H1 (cell line): ENCODE measurements at regions not wholly inside any gene's neighbourhood (a gene's known extent, or its start where the extent isn't known, plus 50 kb on each side); places are given as distances from the start of the nearest gene placed in this dataset.
A peak's percentile ranks its signal among the peaks of the same experiment; 100 is the strongest.
"Not testable (repeated sequence)": the region's sequence is repeated elsewhere in the genome, so short reads cannot be mapped to it uniquely, and the experiment has no call there.

ENCODE experiments used
- CTCF ChIA-PET: fragments of 300-600 bp; sonication (Branson Sonifier 250); formaldehyde crosslinking; loops from one replicate; lab custom pipeline; 2021; ENCODE audit not compliant: partially characterized antibody; lab: Charles Lee
- POLR2A ChIA-PET: fragments of 300-600 bp; sonication (Branson Sonifier 250); formaldehyde crosslinking; loops from one replicate; lab custom pipeline; 2021; ENCODE audit warnings: inconsistent platforms; ENCODE audit not compliant: partially characterized antibody; lab: Charles Lee
- DNase-seq, 2 experiments: peaks; one replicate each; pipeline versions ENCODE4 v3.0.0 to v3.0.0-alpha.2; 2010 to 2022; ENCODE audit warnings: low spot score in 2 of 2, low read depth in 1 of 2, mixed read lengths in 1 of 2
- FAIRE-seq: peaks from 2 replicates; lab custom pipeline; 2011; peaks lifted over from hg19 to GRCh38; lab: Jason Lieb, UNC
- H2AFZ ChIP-seq: 2 replicates; pipeline ENCODE4 v1.8.1; 2012; ENCODE audit warnings: low read length, inconsistent platforms
- H2AK5ac ChIP-seq: 2 replicates; pipeline ENCODE4 v1.6.1; 2013; ENCODE audit warnings: low read depth, low read length
- H2BK120ac ChIP-seq: replicated peaks from 2 replicates; pipeline ENCODE3; 2013; ENCODE audit warnings: low read depth, low read length, inconsistent platforms
- H2BK12ac ChIP-seq: 2 replicates; pipeline ENCODE4 v1.6.1; 2013; ENCODE audit warnings: low read depth, low read length
- H2BK15ac ChIP-seq: 2 replicates; pipeline ENCODE4 v1.6.1; 2013; ENCODE audit warnings: low read length
- H2BK20ac ChIP-seq: 2 replicates; pipeline ENCODE4 v1.6.1; 2013; ENCODE audit warnings: low read length
- H2BK5ac ChIP-seq: 2 replicates; pipeline ENCODE4 v1.6.1; 2013; ENCODE audit warnings: low read depth, low read length
- H3K14ac ChIP-seq: 2 replicates; pipeline ENCODE4 v1.6.1; 2013; ENCODE audit warnings: inconsistent platforms; ENCODE audit not compliant: insufficient read length
- H3K18ac ChIP-seq: 2 replicates; pipeline ENCODE4 v1.6.1; 2013; ENCODE audit warnings: low read length; ENCODE audit errors: extremely low read depth
- H3K23ac ChIP-seq: 2 replicates; pipeline ENCODE4 v1.6.1; 2013; ENCODE audit warnings: inconsistent platforms; ENCODE audit not compliant: insufficient read length
- H3K23me2 ChIP-seq: 2 replicates; pipeline ENCODE4 v1.6.1; 2013; ENCODE audit warnings: low read depth, low read length
- H3K27ac ChIP-seq: 2 replicates; pipeline ENCODE4 v1.6.1; 2011; ENCODE audit warnings: low read depth, low read length, inconsistent platforms
- H3K27me3 ChIP-seq, 4 experiments: replicated peaks in 1 of 4; 1 replicate in 1 of 4; 2 replicates in 3 of 4; pipeline versions ENCODE4 v1.6.1 to v1.8.1; 2011 to 2013; ENCODE audit warnings: low read length in 3 of 4, mild to moderate bottlenecking in 3 of 4, inconsistent platforms in 2 of 4, mixed read lengths in 2 of 4, moderate library complexity in 1 of 4; ENCODE audit not compliant: control insufficient read depth in 3 of 4, insufficient read depth in 3 of 4; ENCODE audit errors: extremely low read depth in 1 of 4
- H3K36me3 ChIP-seq, 4 experiments: 2 replicates each; pipeline versions ENCODE4 v1.6.1 to v1.8.1; 2011 to 2013; ENCODE audit warnings: mild to moderate bottlenecking in 4 of 4, low read length in 3 of 4, moderate library complexity in 2 of 4, control low read depth in 1 of 4, inconsistent platforms in 1 of 4; ENCODE audit not compliant: insufficient read depth in 4 of 4, control insufficient read depth in 2 of 4
- H3K4ac ChIP-seq: replicated peaks from 2 replicates; pipeline ENCODE3; 2013; ENCODE audit warnings: low read length, low read depth, mixed read lengths, inconsistent platforms; ENCODE audit not compliant: insufficient read length
- H3K4me1 ChIP-seq, 4 experiments: replicated peaks in 1 of 4; 1 replicate in 1 of 4; 2 replicates in 3 of 4; pipeline versions ENCODE4 v1.6.1 to v1.8.1; 2011 to 2013; ENCODE audit warnings: low read length in 3 of 4, inconsistent platforms in 2 of 4, mixed read lengths in 1 of 4; ENCODE audit not compliant: insufficient read depth in 4 of 4, control insufficient read depth in 3 of 4
- H3K4me2 ChIP-seq, 2 experiments: 2 replicates each; pipeline versions ENCODE4 v1.6.1 to v1.8.1; 2011 to 2013; ENCODE audit warnings: low read depth in 2 of 2, low read length in 2 of 2, control low read depth in 1 of 2, inconsistent platforms in 1 of 2, mild to moderate bottlenecking in 1 of 2; ENCODE audit not compliant: insufficient read depth in 1 of 2
- H3K4me3 ChIP-seq, 4 experiments: fragments of 200-600, 300-600 bp in 1 of 4; sonication (generic), shearing (Covaris generic), sonication (Bioruptor Twin) in 1 of 4; 2 replicates each; pipeline versions ENCODE4 v1.5.1 to v1.8.1; 2011 to 2016; ENCODE audit warnings: low read length in 4 of 4, low read depth in 3 of 4, control low read depth in 2 of 4, inconsistent platforms in 2 of 4, mild to moderate bottlenecking in 2 of 4, mixed read lengths in 1 of 4, moderate library complexity in 1 of 4; ENCODE audit not compliant: insufficient read depth in 2 of 4; ENCODE audit errors: extremely low read depth in 1 of 4
- H3K56ac ChIP-seq: replicated peaks from 2 replicates; pipeline ENCODE3; 2013; ENCODE audit warnings: low read depth, mild to moderate bottlenecking, mixed read lengths, low read length, inconsistent platforms; ENCODE audit not compliant: insufficient read length
- H3K79me1 ChIP-seq: 2 replicates; pipeline ENCODE4 v1.6.1; 2013; ENCODE audit warnings: low read depth, low read length, control low read depth
- H3K79me2 ChIP-seq, 2 experiments: 2 replicates each; pipeline versions ENCODE4 v1.6.1 to v1.8.1; 2012 to 2013; ENCODE audit warnings: low read length in 2 of 2, mild to moderate bottlenecking in 2 of 2, inconsistent platforms in 1 of 2; ENCODE audit not compliant: insufficient read depth in 2 of 2, control insufficient read depth in 1 of 2
- H3K9ac ChIP-seq, 4 experiments: replicated peaks in 1 of 4; 1 replicate in 1 of 4; 2 replicates in 3 of 4; pipeline versions ENCODE4 v1.6.1 to v1.8.1; 2011 to 2013; ENCODE audit warnings: low read depth in 3 of 4, low read length in 3 of 4, control low read depth in 2 of 4, mild to moderate bottlenecking in 2 of 4, moderate library complexity in 2 of 4, inconsistent platforms in 1 of 4; ENCODE audit errors: extremely low read depth in 1 of 4
- H3K9me3 ChIP-seq, 2 experiments: 2 replicates each; pipeline versions ENCODE4 v1.6.1 to v1.8.1; 2012 to 2013; ENCODE audit warnings: mild to moderate bottlenecking in 2 of 2, moderate library complexity in 2 of 2, control low read depth in 1 of 2, inconsistent platforms in 1 of 2, low read depth in 1 of 2, low read length in 1 of 2, mixed read lengths in 1 of 2; ENCODE audit not compliant: insufficient read depth in 2 of 2
- H4K20me1 ChIP-seq, 2 experiments: replicated peaks in 1 of 2; 2 replicates each; pipeline versions ENCODE3 to v1.8.1; 2011 to 2013; ENCODE audit warnings: inconsistent platforms in 2 of 2, low read length in 2 of 2, mild to moderate bottlenecking in 1 of 2; ENCODE audit not compliant: insufficient read depth in 2 of 2, control insufficient read depth in 1 of 2
- H4K5ac ChIP-seq: 2 replicates; pipeline ENCODE4 v1.6.1; 2013; ENCODE audit warnings: low read length, low read depth, mixed read lengths, inconsistent platforms; ENCODE audit not compliant: insufficient read length
- H4K8ac ChIP-seq: 2 replicates; pipeline ENCODE4 v1.8.0; 2013; ENCODE audit warnings: mild to moderate bottlenecking, moderate library complexity, low read length, inconsistent platforms; ENCODE audit not compliant: insufficient read depth; ENCODE audit errors: extremely low read depth
- H4K91ac ChIP-seq: replicated peaks from 2 replicates; pipeline ENCODE3; 2013; ENCODE audit warnings: low read length, mixed read lengths, inconsistent platforms; ENCODE audit not compliant: insufficient read length
- WGBS, 2 experiments: shearing (Covaris generic) in 1 of 2; methylation state at CpG; one replicate each; pipeline versions ENCODE4 v1.1.6 to v1.1.7; 2013 to 2015; ENCODE audit warnings: low lambda C conversion rate in 2 of 2, mixed read lengths in 2 of 2, inconsistent platforms in 1 of 2, low coverage in 1 of 2, missing lambda C conversion rate in 1 of 2; ENCODE audit not compliant: insufficient replicate concordance in 2 of 2, insufficient coverage in 1 of 2, insufficient read length in 1 of 2; ENCODE audit errors: extremely low coverage in 1 of 2, missing lambda C conversion rate in 1 of 2; 5-methylcytosine and 5-hydroxymethylcytosine counted together

- H2BK120ac ChIP-seq, H3K23ac ChIP-seq, H4K8ac ChIP-seq, H2BK15ac ChIP-seq, H2BK5ac ChIP-seq, H3K23me2 ChIP-seq, DNase-seq, H4K20me1 ChIP-seq, H4K5ac ChIP-seq, H2BK12ac ChIP-seq, H3K4me1 ChIP-seq, H3K36me3 ChIP-seq, H2AK5ac ChIP-seq, H3K14ac ChIP-seq, H4K91ac ChIP-seq, H3K9ac ChIP-seq, H2BK20ac ChIP-seq, H3K79me2 ChIP-seq, CTCF ChIA-PET, FAIRE-seq, POLR2A ChIA-PET, H3K4ac ChIP-seq, H2AFZ ChIP-seq, H3K4me2 ChIP-seq, H3K9me3 ChIP-seq, H3K56ac ChIP-seq, H3K18ac ChIP-seq, H3K27ac ChIP-seq, H3K27me3 ChIP-seq, H3K4me3 ChIP-seq, H3K79me1 ChIP-seq: not testable (repeated sequence)
- WGBS, 2 experiments: 88% methylated on average over 1 of the region's 7 CpGs; no CpG with 5 or more reads in 1 of the 2 experiments
These were observed 61.6 kb upstream of the MUC20 start for GRCh38 chr3:195659136-195659533.

GRCh38 chr3:195658381-195659135 lies 62.2 kb upstream of the MUC20 start:
- H3K23me2 ChIP-seq, H2AK5ac ChIP-seq, POLR2A ChIA-PET, H3K79me1 ChIP-seq, CTCF ChIA-PET, H4K91ac ChIP-seq, H4K5ac ChIP-seq, H3K4ac ChIP-seq, H2BK12ac ChIP-seq, H3K36me3 ChIP-seq, H3K9ac ChIP-seq, H3K27me3 ChIP-seq, H3K23ac ChIP-seq, H3K9me3 ChIP-seq, FAIRE-seq, H3K56ac ChIP-seq, H2BK5ac ChIP-seq, H3K79me2 ChIP-seq, H3K4me1 ChIP-seq, H2AFZ ChIP-seq, H2BK120ac ChIP-seq, H2BK20ac ChIP-seq, H3K18ac ChIP-seq, H3K4me2 ChIP-seq, H4K20me1 ChIP-seq, H2BK15ac ChIP-seq, H3K27ac ChIP-seq, DNase-seq, H4K8ac ChIP-seq, H3K14ac ChIP-seq: not testable (repeated sequence)
- WGBS, 2 experiments: 47% methylated on average over 3 of the region's 53 CpGs; no CpG with 5 or more reads in 1 of the 2 experiments
- 0 out of 8 replicates have a peak overlapping the region, but pooled peaks of 1 of the 4 experiments have one; percentile 35 for H3K4me3 ChIP-seq
